DOHH2 (cell line): ENCODE measurements at regions not wholly inside any gene's neighbourhood (a gene's known extent, or its start where the extent isn't known, plus 50 kb on each side); places are given as distances from the start of the nearest gene placed in this dataset.

ENCODE experiments used
- H3F3A ChIP-seq: fragments of 200-600 bp; sonication (generic), shearing (Covaris generic); 2 replicates; pipeline ENCODE4 v1.6.0; 2016; ENCODE audit warnings: antibody characterized with exemption, mild to moderate bottlenecking; ENCODE audit not compliant: control insufficient read depth, insufficient read depth
- H3K27ac ChIP-seq: fragments of 200-600 bp; sonication (generic); 2 replicates; pipeline ENCODE4 v1.5.1; 2014; ENCODE audit warnings: low read depth, mild to moderate bottlenecking, low read length, moderate library complexity
- H3K27me3 ChIP-seq: fragments of 200-600 bp; sonication (generic); 2 replicates; pipeline ENCODE4 v1.6.1; 2014; ENCODE audit warnings: mild to moderate bottlenecking, low read length, mixed read lengths; ENCODE audit not compliant: control insufficient read depth
- H3K36me3 ChIP-seq: fragments of 200-600 bp; sonication (generic); 2 replicates; pipeline ENCODE4 v1.6.1; 2014; ENCODE audit warnings: mild to moderate bottlenecking, low read length, moderate library complexity, mixed read lengths; ENCODE audit not compliant: control insufficient read depth
- H3K4me1 ChIP-seq: fragments of 200-600 bp; sonication (generic); 2 replicates; pipeline ENCODE4 v1.6.1; 2014; ENCODE audit warnings: mild to moderate bottlenecking, low read length, mixed read lengths; ENCODE audit not compliant: control insufficient read depth
- H3K4me2 ChIP-seq: fragments of 200-600 bp; sonication (generic); 2 replicates; pipeline ENCODE4 v1.6.0; 2014; ENCODE audit warnings: mild to moderate bottlenecking, low read length, moderate library complexity
- H3K4me3 ChIP-seq: fragments of 200-600 bp; sonication (generic); 2 replicates; pipeline ENCODE4 v1.5.1; 2014; ENCODE audit warnings: mild to moderate bottlenecking, low read length, mixed read lengths
- H3K79me2 ChIP-seq: fragments of 200-600 bp; sonication (generic); 2 replicates; pipeline ENCODE4 v1.6.1; 2014; ENCODE audit warnings: mild to moderate bottlenecking, low read length, mixed read lengths; ENCODE audit not compliant: control insufficient read depth
- H3K9me2 ChIP-seq: fragments of 200-600 bp; sonication (generic); replicated peaks from 2 replicates; pipeline ENCODE4 v1.6.1; 2014; ENCODE audit warnings: mild to moderate bottlenecking, low read length, mixed read lengths; ENCODE audit not compliant: control insufficient read depth
- H3K9me3 ChIP-seq: fragments of 200-600 bp; sonication (generic); 2 replicates; pipeline ENCODE4 v1.6.1; 2014; ENCODE audit warnings: antibody characterized with exemption, low read length, mixed read lengths; ENCODE audit not compliant: control insufficient read depth, insufficient read depth
- H4K20me1 ChIP-seq: fragments of 200-600 bp; sonication (generic); 2 replicates; pipeline ENCODE4 v1.6.0; 2014; ENCODE audit warnings: low read depth, mild to moderate bottlenecking, antibody characterized with exemption, low read length, moderate library complexity; ENCODE audit not compliant: control insufficient read depth, insufficient read depth
- EZH2phosphoT487 ChIP-seq: fragments of 200-600 bp; sonication (generic); IDR thresholded peaks from 2 replicates; pipeline ENCODE4 v1.6.1; 2017; ENCODE audit warnings: borderline replicate concordance, mild to moderate bottlenecking, antibody characterized with exemption, low read length, moderate library complexity, mixed read lengths
- TF ChIP-seq, protein P1 (sequence below): fragments of 200-600 bp; sonication (generic); IDR thresholded peaks from one replicate; pipeline ENCODE4 v1.5.1; 2014; ENCODE audit warnings: antibody characterized with exemption, mild to moderate bottlenecking, low read depth, low read length; ENCODE audit not compliant: poor library complexity, severe bottlenecking

DNA sequence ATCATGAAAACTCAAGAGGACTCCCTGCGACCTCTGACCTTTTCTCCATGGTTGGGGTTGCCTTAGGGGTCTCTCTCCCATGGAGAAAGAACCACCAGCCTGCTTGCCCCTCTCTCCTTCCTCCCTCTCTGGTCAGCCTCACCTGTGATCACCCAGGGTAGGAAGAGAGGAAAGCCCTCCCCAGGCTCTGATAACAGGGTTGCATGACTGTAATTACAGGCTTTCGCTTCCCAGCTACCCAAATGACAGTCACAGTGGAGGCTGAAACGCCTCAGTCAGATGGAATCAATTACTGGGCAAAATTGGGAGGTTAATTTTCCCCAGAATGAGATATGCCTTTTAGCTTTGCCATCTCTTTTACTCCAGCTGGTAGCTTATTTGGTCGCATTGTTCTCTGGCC is 265.8 kb upstream of the SOX9 start:
- Histone ChIP-seq H3K4me3 (no peak overlapping the region), H3K4me2 (no peak overlapping the region), H3K27ac (no peak overlapping the region)

GRCh38 chr17:71864755-71865154 is 256.1 kb upstream of the SOX9 start:
- no peaks in the 10 kb centered on the region for H3K4me1 ChIP-seq
- H3K9me3 ChIP-seq: no peaks in the 10 kb centered on the region
- no peaks in the 10 kb centered on the region for H3K9me2 ChIP-seq
- H3K4me2 ChIP-seq: no peak overlapping the region
- no peaks in the 10 kb centered on the region for H3K79me2 ChIP-seq
- no peak overlapping the region for H3K4me3 ChIP-seq
- H3K27ac ChIP-seq: no peak overlapping the region
- TF ChIP-seq, protein P1, sequence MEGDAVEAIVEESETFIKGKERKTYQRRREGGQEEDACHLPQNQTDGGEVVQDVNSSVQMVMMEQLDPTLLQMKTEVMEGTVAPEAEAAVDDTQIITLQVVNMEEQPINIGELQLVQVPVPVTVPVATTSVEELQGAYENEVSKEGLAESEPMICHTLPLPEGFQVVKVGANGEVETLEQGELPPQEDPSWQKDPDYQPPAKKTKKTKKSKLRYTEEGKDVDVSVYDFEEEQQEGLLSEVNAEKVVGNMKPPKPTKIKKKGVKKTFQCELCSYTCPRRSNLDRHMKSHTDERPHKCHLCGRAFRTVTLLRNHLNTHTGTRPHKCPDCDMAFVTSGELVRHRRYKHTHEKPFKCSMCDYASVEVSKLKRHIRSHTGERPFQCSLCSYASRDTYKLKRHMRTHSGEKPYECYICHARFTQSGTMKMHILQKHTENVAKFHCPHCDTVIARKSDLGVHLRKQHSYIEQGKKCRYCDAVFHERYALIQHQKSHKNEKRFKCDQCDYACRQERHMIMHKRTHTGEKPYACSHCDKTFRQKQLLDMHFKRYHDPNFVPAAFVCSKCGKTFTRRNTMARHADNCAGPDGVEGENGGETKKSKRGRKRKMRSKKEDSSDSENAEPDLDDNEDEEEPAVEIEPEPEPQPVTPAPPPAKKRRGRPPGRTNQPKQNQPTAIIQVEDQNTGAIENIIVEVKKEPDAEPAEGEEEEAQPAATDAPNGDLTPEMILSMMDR: no peak
- no peak for TF ChIP-seq EZH2phosphoT487
- no peaks in the 10 kb centered on the region for H3K36me3 ChIP-seq
- H4K20me1 ChIP-seq: no peaks in the 10 kb centered on the region
- H3F3A ChIP-seq: no peaks in the 10 kb centered on the region
- H3K27me3 ChIP-seq: no peaks in the 10 kb centered on the region

More for the DNA sequence above, 265.8 kb upstream of the SOX9 start:
- Histone ChIP-seq H3K79me2 (no peaks in the 10 kb centered on the region), H3K27me3 (no peaks in the 10 kb centered on the region), H3K9me2 (no peaks in the 10 kb centered on the region; the same call in 1 of the 2 replicates), H3K4me1 (no peaks in the 10 kb centered on the region), H3K36me3 (no peaks in the 10 kb centered on the region), H3F3A (no peaks in the 10 kb centered on the region), H3K9me3 (no peaks in the 10 kb centered on the region), H4K20me1 (no peaks in the 10 kb centered on the region)
- TF ChIP-seq, protein P1: no peak
- TF ChIP-seq EZH2phosphoT487: no peak

- H4K20me1 ChIP-seq: no peaks in the 10 kb centered on the region
- no peak overlapping the region for H3K27ac ChIP-seq
- no peaks in the 10 kb centered on the region for H3F3A ChIP-seq
- no peaks in the 10 kb centered on the region for H3K9me2 ChIP-seq
- H3K9me3 ChIP-seq: no peaks in the 10 kb centered on the region
- H3K4me2 ChIP-seq: no peak overlapping the region
- TF ChIP-seq, protein P1: no peak
- TF ChIP-seq EZH2phosphoT487: no peak
- no peak overlapping the region for H3K4me3 ChIP-seq
- no peaks in the 10 kb centered on the region for H3K36me3 ChIP-seq
- no peaks in the 10 kb centered on the region for H3K4me1 ChIP-seq
- no peaks in the 10 kb centered on the region for H3K79me2 ChIP-seq
- no peaks in the 10 kb centered on the region for H3K27me3 ChIP-seq
Observed at GRCh38 chr17:71866095-71866494, 254.7 kb upstream of the SOX9 start.

DNA sequence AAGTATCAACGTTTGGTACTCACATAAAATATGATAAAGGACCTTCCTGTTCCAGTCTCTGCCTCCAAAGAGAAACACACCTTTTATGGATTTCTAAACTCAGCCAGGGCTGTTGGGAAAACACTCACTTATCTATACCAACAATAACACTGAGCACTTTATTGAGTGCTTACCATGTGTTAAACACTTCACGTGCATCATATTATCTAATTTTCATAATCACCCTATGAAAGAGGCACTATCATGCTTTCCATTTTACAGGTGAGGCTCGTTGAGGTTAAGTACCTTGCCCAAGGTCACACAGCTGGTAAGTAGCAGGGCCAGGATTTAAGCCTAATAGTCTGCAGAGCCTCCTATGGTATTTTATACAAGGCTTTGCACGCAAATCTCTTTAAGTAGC is 251.5 kb upstream of the SOX9 start:
- TF ChIP-seq, protein P1: no peak
- no peak for TF ChIP-seq EZH2phosphoT487
- H3K4me3 ChIP-seq: no peak overlapping the region
- no peaks in the 10 kb centered on the region for H3K27me3 ChIP-seq

More for the DNA sequence above, 251.5 kb upstream of the SOX9 start:
- H3F3A ChIP-seq: no peaks in the 10 kb centered on the region
- H3K4me2 ChIP-seq: no peak overlapping the region
- no peaks in the 10 kb centered on the region for H4K20me1 ChIP-seq
- H3K27ac ChIP-seq: no peak overlapping the region
- H3K9me2 ChIP-seq: no peaks in the 10 kb centered on the region
- H3K79me2 ChIP-seq: no peaks in the 10 kb centered on the region
- H3K36me3 ChIP-seq: no peaks in the 10 kb centered on the region
- no peaks in the 10 kb centered on the region for H3K9me3 ChIP-seq
- no peaks in the 10 kb centered on the region for H3K4me1 ChIP-seq
